HUES64 (cell line): ENCODE measurements at regions not wholly inside any gene's neighbourhood (a gene's known extent, or its start where the extent isn't known, plus 50 kb on each side); places are given as distances from the start of the nearest gene placed in this dataset.

ENCODE experiments used
- H3K27ac ChIP-seq: 2 replicates; pipeline ENCODE4 v1.7.0; 2013; ENCODE audit warnings: low read depth, low read length, inconsistent platforms
- H3K27me3 ChIP-seq: 2 replicates; pipeline ENCODE4 v1.6.1; 2013; ENCODE audit warnings: mild to moderate bottlenecking, low read length; ENCODE audit not compliant: insufficient read depth
- H3K36me3 ChIP-seq: 2 replicates; pipeline ENCODE4 v1.6.1; 2013; ENCODE audit warnings: mild to moderate bottlenecking, low read length; ENCODE audit not compliant: insufficient read depth
- H3K4me1 ChIP-seq: 2 replicates; pipeline ENCODE4 v1.6.1; 2013; ENCODE audit warnings: mild to moderate bottlenecking, low read length, moderate library complexity; ENCODE audit not compliant: insufficient read depth
- H3K4me3 ChIP-seq: 2 replicates; pipeline ENCODE4 v1.5.1; 2013; ENCODE audit warnings: mild to moderate bottlenecking, low read length, moderate library complexity
- H3K9ac ChIP-seq: 2 replicates; pipeline ENCODE4 v1.6.1; 2013; ENCODE audit warnings: mild to moderate bottlenecking, low read depth, low read length
- H3K9me3 ChIP-seq: 2 replicates; pipeline ENCODE4 v1.6.1; 2013; ENCODE audit warnings: low read depth, low read length; ENCODE audit not compliant: insufficient read depth
- WGBS: fragments of 150-250, 120-280 bp; methylation state at CpG from one replicate; pipeline ENCODE4 v1.1.7; 2013; ENCODE audit warnings: missing lambda C conversion rate; 5-methylcytosine and 5-hydroxymethylcytosine counted together

GRCh38 chr6:90938122-90938521, 351.2 kb upstream of the MAP3K7 start:
- H3K9me3 ChIP-seq = no peaks in the 10 kb centered on the region
- H3K4me1 ChIP-seq = peaks cover 25% of the 10 kb centered on the region; the same call in 1 of the 2 replicates
- H3K9ac ChIP-seq = no peak overlapping the region
- H3K27me3 ChIP-seq = no peaks in the 10 kb centered on the region
- no peak overlapping the region for H3K4me3 ChIP-seq
- no peak overlapping the region for H3K27ac ChIP-seq
- H3K36me3 ChIP-seq = no peaks in the 10 kb centered on the region

GRCh38 chr6:90936286-90936685, 349.4 kb upstream of the MAP3K7 start:
- H3K27ac ChIP-seq = no peak overlapping the region
- no peaks in the 10 kb centered on the region for H3K27me3 ChIP-seq
- no peak overlapping the region for H3K9ac ChIP-seq
- no peaks in the 10 kb centered on the region for H3K9me3 ChIP-seq
- no peaks in the 10 kb centered on the region for H3K36me3 ChIP-seq
- H3K4me1 ChIP-seq = peaks cover 25% of the 10 kb centered on the region; the same call in 1 of the 2 replicates
- H3K4me3 ChIP-seq = no peak overlapping the region
- WGBS = 91% methylated on average over 5 of the region's 5 CpGs

GRCh38 chr6:90934966-90935365, 348.1 kb upstream of the MAP3K7 start:
- Histone ChIP-seq H3K9me3 (no peaks in the 10 kb centered on the region), H3K36me3 (no peaks in the 10 kb centered on the region), H3K4me3 (no peak overlapping the region), H3K9ac (no peak overlapping the region), H3K4me1 (peaks cover 25% of the 10 kb centered on the region; the same call in 1 of the 2 replicates), H3K27me3 (no peaks in the 10 kb centered on the region), H3K27ac (no peak overlapping the region)
- WGBS = 95% methylated on average over 7 of the region's 7 CpGs

GRCh38 chr6:90934081-90934480, 347.2 kb upstream of the MAP3K7 start:
- H3K4me3 ChIP-seq = no peak overlapping the region
- no peaks in the 10 kb centered on the region for H3K27me3 ChIP-seq
- H3K4me1 ChIP-seq = peaks cover 16% of the 10 kb centered on the region; the same call in 1 of the 2 replicates
- H3K9me3 ChIP-seq = no peaks in the 10 kb centered on the region
- H3K36me3 ChIP-seq = no peaks in the 10 kb centered on the region
- H3K27ac ChIP-seq = no peak overlapping the region
- 92% methylated on average over 5 of the region's 5 CpGs for WGBS
- no peak overlapping the region for H3K9ac ChIP-seq

- H3K9me3 ChIP-seq = no peaks in the 10 kb centered on the region
- peaks cover 12% of the 10 kb centered on the region; the same call in 1 of the 2 replicates for H3K4me1 ChIP-seq
- H3K27ac ChIP-seq = no peak overlapping the region
- no peaks in the 10 kb centered on the region for H3K36me3 ChIP-seq
- H3K27me3 ChIP-seq = no peaks in the 10 kb centered on the region
- no peak overlapping the region for H3K9ac ChIP-seq
- H3K4me3 ChIP-seq = no peak overlapping the region
- WGBS = 80% methylated on average over 1 of the region's 1 CpG
Observed at GRCh38 chr6:90932351-90932750, 345.5 kb upstream of the MAP3K7 start.

- H3K9me3 ChIP-seq = no peaks in the 10 kb centered on the region
- H3K27me3 ChIP-seq = no peaks in the 10 kb centered on the region
- no peak overlapping the region for H3K27ac ChIP-seq
- H3K4me1 ChIP-seq = peaks cover 6% of the 10 kb centered on the region; the same call in 1 of the 2 replicates
- 73% methylated on average over 1 of the region's 2 CpGs for WGBS
- H3K9ac ChIP-seq = no peak overlapping the region
- no peak overlapping the region for H3K4me3 ChIP-seq
- no peaks in the 10 kb centered on the region for H3K36me3 ChIP-seq
Observed at GRCh38 chr6:90928051-90928450, 341.2 kb upstream of the MAP3K7 start.

GRCh38 chr6:90925726-90926125, 338.9 kb upstream of the MAP3K7 start:
- Histone ChIP-seq H3K27me3 (no peaks in the 10 kb centered on the region), H3K9me3 (no peaks in the 10 kb centered on the region), H3K9ac (no peak overlapping the region), H3K4me1 (peaks cover 6% of the 10 kb centered on the region; the same call in 1 of the 2 replicates), H3K27ac (no peak overlapping the region), H3K4me3 (no peak overlapping the region), H3K36me3 (no peaks in the 10 kb centered on the region)
- 85% methylated on average over 2 of the region's 4 CpGs for WGBS

- Histone ChIP-seq H3K36me3 (no peaks in the 10 kb centered on the region), H3K27me3 (no peaks in the 10 kb centered on the region), H3K27ac (no peak overlapping the region), H3K4me1 (no peaks in the 10 kb centered on the region), H3K9me3 (no peaks in the 10 kb centered on the region), H3K9ac (no peak overlapping the region), H3K4me3 (no peak overlapping the region)
- 92% methylated on average over 1 of the region's 1 CpG for WGBS
Observed at GRCh38 chr6:90922325-90922724, 335.5 kb upstream of the MAP3K7 start.

GRCh38 chr6:90918361-90918760, 331.5 kb upstream of the MAP3K7 start:
- Histone ChIP-seq H3K9me3 (peaks cover 16% of the 10 kb centered on the region), H3K27me3 (no peaks in the 10 kb centered on the region), H3K9ac (no peak overlapping the region), H3K4me1 (no peaks in the 10 kb centered on the region), H3K4me3 (no peak overlapping the region), H3K27ac (no peak overlapping the region), H3K36me3 (no peaks in the 10 kb centered on the region)

GRCh38 chr6:90917376-90917775, 330.5 kb upstream of the MAP3K7 start:
- Histone ChIP-seq H3K36me3 (no peaks in the 10 kb centered on the region), H3K9ac (no peak overlapping the region), H3K27me3 (no peaks in the 10 kb centered on the region), H3K4me3 (no peak overlapping the region), H3K27ac (no peak overlapping the region), H3K9me3 (peaks cover 16% of the 10 kb centered on the region), H3K4me1 (no peaks in the 10 kb centered on the region)

GRCh38 chr6:90916968-90917367, 330.1 kb upstream of the MAP3K7 start:
- Histone ChIP-seq H3K9ac (no peak overlapping the region), H3K36me3 (no peaks in the 10 kb centered on the region), H3K4me1 (no peaks in the 10 kb centered on the region), H3K9me3 (peaks cover 16% of the 10 kb centered on the region), H3K27ac (no peak overlapping the region), H3K4me3 (no peak overlapping the region), H3K27me3 (no peaks in the 10 kb centered on the region)
- 93% methylated on average over 1 of the region's 1 CpG for WGBS

- Histone ChIP-seq H3K36me3 (no peaks in the 10 kb centered on the region), H3K4me1 (no peaks in the 10 kb centered on the region), H3K4me3 (no peak overlapping the region), H3K27ac (no peak overlapping the region), H3K9ac (no peak overlapping the region), H3K9me3 (peaks cover 16% of the 10 kb centered on the region), H3K27me3 (no peaks in the 10 kb centered on the region)
- 75% methylated on average over 5 of the region's 5 CpGs for WGBS
Observed at GRCh38 chr6:90915224-90915915, 328.5 kb upstream of the MAP3K7 start.
